ENCODE measurements at regions not wholly inside any gene's neighbourhood (a gene's known extent, or its start where the extent isn't known, plus 50 kb on each side); places are given as distances from the start of the nearest gene placed in this dataset.
"Not testable (repeated sequence)": the region's sequence is repeated elsewhere in the genome, so short reads cannot be mapped to it uniquely, and the experiment has no call there.

DNA sequence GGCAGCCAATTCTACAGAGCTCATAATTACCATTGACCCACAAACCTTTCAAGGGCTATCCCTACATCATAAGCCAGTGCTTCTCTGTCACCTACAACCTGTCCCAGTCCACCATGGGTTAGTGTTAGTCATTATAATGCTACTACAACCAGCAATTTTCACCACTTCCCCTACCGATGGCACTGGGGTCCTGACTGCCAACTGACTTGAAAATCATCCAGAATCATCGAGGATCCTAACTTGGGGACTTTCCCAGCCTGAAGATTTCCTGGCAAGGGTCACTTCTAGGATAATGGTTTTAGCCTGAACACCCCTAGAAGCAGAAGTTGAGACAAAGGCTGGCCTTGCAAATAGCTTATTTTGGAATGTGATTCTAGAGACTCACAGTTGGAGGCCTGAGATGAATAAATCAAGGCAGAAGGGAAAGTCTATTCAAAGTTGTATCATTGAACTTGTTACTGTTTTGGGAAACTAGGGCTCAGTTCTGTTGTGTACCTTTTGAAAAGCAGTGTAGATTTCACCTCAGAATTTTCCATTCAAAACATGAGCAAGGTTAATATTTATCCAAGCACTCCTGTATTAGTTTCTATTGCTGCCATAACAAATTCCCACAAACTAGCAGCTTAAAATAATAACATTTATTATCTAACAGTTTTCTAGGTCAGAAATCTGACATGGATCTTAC, 633.0 kb downstream of the LRRC70 start:
- no peak for DNase-seq (ENCODE audit: low read depth in 2 of 2)

DNA sequence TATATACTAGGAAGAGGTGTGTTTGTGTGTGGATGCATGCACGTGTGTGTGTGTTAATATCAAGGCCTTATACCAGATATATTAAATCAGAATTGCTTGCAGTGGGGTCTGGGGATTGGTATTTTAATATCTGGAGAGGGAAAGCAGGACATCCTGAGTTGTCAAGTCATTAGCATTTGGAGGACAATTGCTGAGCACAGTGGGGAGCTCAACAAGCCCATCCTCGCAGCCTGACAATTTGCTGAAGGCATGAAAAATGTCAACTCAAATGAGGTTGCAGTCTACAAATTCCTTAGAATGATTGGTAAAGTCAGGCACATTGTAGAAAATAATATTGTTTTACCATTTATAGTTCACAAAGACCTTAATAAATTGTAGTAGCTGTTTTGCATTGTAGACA, 627.4 kb downstream of the LRRC70 start:
- no peak for DNase-seq (ENCODE audit: low read depth in 2 of 2)

DNA sequence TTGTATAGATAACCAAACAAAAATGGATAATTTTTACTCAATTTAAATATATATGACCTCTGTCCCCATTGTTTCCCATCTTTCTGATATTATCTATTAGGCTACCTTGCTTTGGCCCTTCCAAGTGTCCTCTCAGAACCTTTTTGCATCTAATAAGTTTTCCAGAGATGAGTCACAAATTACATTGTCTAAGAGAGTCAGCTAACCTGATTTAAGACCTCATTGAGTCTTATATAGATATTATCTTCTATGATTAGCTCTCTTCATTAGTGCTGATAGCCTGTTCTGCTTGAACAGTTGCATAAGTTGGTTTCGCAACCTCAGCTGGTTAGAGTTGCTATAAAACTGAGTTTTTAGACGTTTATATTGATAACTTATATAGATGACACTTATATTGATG, 623.1 kb downstream of the LRRC70 start:
- DNase-seq (ENCODE audit: low read depth in 2 of 2): no peak

DNA sequence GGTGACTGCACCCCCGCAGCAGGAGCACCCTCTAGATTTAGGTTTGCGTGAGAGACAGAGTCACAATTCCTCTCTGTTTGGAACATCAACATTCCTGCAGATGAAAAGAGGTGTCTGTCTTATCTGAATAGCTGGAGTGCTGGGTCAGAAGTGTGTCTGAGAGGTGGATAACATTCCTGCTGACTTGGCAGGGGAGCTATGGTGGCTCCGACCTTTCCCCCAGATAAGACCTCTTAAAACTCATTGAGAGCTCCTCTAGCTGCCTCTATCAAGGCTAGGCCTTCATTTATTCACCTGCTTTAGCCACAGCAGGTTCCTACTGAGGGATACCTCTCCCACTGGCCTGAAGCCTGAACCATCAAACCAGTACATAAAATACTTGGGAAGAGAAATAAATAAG, 615.5 kb downstream of the LRRC70 start:
- DNase-seq (ENCODE audit: low read depth in 2 of 2): no peak

DNA sequence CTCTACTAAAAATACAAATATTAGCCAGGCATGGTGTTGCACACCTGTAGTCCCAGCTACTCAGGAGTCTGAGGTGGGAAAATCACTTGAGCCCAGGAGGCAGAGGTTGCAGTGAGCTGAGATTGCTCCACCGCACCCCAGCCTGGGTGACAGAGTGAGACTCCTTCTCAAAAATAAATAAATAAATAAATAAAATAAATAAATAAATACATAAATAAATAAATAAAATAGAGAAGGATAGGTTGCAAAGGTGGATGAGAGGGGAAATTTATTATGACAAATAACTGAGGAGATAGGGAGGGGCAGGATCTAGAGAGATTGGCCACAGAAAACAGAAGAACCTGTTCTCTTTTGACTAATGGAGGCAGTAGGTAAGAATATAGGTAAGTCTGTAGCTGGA, 601.6 kb downstream of the LRRC70 start:
- not testable (repeated sequence) for DNase-seq (ENCODE audit: low read depth in 2 of 2)

DNA sequence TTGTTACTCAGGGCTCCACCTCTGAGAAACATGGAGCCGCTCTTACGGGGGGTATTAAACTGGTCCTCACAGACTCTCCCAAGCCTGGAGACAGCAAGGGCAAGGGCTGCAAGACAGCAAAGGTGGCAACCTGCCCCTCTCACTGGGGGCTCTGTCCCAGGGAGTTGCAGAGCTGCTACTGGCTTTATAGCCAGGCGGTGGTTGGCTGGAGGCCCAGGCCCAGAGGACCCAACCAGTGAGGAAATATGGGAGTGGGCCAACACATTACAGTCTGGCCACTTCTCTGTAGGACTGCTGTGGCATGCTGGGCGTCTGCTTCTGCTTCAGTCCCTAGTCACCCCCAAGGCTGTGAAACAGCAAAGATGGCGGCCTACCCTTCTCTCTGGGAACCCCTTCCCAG, 597.2 kb downstream of the LRRC70 start:
- DNase-seq (ENCODE audit: low read depth in 2 of 2): no peak

DNA sequence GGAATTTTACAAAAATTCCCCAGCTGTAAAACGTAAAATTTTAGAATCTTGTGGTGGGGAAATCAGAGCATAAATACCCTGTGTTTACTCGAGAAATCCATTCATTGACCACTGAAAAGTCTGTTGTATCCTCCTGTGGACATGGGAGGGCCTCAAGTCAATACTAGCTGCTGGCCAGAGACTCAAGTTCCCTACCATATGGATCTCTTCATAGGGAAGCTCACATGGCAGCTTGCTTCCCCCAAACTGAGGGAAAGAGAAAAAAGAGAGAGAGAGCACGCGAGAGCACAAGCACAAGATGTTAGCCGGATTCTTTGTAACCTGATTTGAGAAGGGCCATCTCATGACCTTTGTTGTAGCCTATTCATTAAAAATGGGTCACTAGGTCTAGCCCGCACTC, 591.9 kb downstream of the LRRC70 start:
- DNase-seq (ENCODE audit: low read depth in 2 of 2): no peak

DNA sequence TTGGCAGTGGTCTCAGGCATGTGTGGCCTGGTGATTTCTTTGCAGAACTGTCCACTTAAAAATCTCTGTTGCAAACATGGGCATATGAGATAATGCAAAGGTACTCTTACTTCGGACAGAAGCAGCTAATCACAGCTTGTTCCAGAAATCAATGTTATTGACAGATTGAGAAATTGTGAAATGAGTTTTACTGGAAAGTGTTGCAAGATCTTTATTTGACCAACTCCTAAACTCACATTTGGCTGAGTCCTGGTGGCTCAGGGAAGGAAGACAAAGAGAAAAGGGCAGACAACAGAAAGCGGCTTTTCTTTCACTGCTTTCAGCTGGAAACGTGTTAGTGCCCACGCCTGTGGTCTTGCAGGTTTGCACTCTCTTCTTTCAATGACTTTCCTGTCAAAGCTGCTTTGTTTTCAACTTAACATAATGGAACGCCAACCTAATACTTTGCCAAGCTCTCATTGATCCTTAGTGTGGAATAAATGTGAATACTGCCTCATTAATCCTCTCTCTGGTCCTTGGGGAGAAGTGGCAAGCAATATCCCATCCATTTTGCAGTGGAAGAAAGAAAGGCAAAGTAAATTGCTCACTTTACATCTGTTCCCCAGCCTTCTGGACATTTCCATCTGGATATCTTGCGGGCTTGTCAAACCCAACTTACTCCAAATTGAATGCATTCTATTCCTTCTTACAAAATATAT, 586.4 kb downstream of the LRRC70 start:
- DNase-seq (ENCODE audit: low read depth in 2 of 2): no peak

DNA sequence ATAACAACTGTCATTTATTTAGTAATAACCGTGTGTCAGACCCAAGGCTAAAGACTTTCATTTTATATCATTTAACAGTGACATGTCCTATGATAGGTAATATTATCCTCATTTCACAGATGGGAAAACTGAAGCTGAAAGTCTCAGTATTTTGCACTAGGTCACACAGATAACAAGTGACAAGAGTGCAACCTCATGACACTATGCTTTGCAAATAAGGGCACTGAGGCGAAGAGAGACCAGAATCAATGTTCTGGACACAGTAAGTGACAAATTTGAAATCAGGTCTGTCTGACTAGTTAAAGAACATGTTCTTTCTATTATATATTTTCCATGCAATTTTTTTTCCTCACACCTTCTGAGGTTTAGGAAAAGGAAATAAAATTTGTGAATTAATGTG, 585.7 kb downstream of the LRRC70 start:
- no peak for DNase-seq (ENCODE audit: low read depth in 2 of 2)

DNA sequence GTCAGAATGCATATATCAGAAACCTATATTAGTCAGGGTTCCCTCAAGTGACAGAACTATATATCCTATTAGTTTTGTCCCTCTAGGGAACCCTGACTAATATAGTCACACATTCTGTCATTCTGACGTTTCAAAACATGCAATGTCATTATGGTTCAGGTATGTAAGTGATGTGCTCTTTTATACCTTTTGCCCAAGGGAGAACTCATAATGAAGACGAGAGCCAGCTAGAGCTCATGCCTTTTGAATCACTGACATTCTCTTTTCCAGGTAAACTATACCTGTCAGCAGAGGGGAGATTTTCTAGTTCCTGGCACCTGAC, 576.7 kb downstream of the LRRC70 start:
- DNase-seq (ENCODE audit: low read depth in 2 of 2): no peak

DNA sequence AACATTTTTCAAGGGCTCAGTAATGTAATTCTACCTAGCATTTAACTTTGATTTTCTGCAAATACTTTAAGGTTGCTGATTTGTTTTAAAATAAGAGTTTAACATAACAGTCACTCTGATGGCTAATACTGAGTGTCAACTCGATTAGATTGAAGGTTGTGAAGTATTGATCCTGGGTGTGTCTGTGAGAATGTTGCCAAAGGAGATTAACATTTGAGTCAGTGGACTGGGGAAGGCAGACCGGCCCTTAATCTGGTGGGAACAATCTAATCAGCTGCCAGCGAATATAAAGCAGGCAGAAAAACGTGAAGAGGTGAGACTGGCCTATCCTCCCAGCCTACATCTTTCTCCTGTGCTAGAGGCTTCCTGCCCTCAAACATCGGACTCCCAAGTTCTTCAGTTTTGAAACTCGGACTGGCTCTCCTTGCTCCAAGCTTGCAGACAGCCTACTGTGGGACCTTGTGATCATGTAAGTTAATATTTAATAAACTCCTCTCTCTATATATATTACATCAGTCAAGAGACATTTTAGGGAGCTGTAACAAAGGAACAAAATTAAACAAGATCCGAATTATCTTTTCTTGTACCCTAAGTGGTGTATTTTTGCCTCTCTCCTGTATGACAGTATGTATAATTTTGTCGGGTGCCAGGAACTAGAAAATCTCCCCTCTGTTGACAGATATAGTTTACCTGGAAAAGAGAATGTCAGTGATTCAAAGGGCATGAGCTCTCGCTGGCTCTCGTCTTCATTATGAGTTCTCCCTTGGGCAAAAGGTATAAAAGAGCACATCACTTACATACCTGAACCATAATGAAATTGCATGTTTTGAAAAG, 576.1 kb downstream of the LRRC70 start:
- no peak for DNase-seq (ENCODE audit: low read depth in 2 of 2)

DNA sequence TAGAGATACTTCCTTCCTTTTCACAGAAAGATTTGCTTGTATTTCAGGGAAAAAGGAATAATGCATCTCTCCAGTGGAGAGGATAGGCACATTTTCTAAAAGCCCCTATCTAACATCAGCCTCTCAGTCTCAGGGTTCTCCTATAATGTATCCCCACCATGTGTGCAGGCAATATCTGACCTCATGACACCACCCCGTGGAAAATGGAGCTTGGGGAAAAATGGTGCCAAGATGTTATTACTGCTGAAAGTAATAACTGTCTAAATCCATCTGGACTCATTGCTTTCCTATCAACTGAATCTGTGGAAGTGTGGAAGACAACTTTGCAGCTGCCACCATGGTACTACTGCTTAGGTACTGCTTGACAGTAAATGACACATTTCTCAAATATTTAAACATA, 574.3 kb downstream of the LRRC70 start:
- no peak for DNase-seq (ENCODE audit: low read depth in 2 of 2)

DNA sequence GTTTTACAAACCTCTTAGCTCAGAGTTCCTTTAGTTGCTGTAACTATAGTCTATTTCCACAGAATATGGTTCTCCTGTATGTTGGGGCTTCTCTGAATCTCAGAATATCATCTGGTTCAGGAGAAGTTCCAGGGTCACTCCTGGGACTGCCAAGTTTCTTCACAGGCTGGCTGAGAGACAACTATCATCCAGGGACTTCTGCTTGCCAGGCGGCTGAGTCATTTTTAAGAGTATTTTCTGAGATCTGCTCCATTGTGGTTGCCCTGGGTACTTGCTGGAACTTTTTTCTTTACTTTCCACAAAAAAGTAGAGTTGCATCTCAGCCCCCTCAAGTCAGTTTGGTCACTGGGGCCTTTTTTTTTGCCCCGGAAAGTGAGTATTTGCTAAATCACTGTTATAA, 566.5 kb downstream of the LRRC70 start:
- no peak for DNase-seq (ENCODE audit: low read depth in 2 of 2)

DNA sequence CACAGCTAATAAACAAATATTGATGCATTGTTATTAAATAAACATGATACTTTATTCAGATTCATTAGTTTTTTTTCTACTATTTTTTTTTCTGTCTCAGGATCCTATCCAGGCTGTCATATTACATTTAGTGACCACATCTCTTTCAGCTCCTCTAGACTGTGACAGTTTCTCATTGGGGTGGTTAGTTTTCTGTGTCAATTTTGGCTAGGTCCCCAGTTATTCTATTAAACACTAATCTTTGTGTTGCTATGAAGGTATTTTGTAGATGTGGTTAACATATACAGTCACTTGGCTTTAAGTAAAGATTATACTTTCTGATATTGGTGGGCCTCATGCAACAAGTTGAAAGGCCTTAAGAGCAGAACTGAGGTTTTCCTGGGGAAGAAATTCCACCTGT, 563.0 kb downstream of the LRRC70 start:
- DNase-seq (ENCODE audit: low read depth in 2 of 2): no peak

DNA sequence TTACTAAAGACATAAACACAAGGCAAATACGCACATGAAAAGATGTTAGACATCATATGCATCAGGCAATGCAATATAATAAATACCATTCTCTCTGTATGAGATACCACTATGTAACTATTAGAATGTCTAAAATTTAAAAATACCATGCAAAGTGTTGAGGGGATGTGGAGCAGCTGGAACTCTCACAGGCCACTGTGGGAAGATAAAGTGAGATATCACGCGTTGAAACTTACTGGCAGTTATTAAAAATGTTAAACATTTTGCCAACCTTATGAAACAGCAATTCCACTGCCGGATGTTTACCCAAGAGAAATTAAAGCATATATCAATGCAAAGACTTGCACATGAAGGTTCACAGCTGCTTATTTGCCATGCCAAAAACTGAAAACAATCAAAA, 556.7 kb downstream of the LRRC70 start:
- DNase-seq (ENCODE audit: low read depth in 2 of 2): no peak

DNA sequence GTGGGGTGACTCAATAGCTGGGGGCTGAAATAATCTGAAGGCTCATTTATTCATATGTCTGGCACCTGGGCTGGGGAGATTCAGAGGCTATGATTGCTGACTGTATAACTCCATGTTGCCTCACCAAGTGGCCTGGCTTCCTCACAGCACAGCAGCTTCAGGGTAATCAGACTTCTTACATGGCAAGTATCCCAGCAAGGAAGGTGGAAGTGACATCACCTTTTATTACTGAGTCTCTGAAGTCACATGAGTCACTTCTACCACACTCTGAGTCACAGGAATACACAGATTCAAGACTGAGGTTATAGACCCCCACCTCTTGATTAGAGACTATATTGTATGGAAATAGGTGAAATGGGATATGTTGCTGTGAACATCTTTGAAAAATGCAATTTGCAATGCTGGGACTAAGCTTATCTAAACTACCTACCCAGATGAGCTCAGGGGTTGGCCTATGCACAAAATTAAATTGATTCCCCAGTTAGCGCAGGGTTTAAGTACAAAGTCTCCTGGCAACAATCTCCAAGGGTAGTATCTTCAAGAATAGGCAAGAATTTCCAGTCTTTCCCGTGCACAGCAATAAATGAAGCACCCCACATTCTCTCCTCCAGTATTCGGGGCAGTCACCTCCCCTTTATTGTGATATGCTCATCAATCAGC, 553.1 kb downstream of the LRRC70 start:
- DNase-seq (ENCODE audit: low read depth in 2 of 2): no peak

DNA sequence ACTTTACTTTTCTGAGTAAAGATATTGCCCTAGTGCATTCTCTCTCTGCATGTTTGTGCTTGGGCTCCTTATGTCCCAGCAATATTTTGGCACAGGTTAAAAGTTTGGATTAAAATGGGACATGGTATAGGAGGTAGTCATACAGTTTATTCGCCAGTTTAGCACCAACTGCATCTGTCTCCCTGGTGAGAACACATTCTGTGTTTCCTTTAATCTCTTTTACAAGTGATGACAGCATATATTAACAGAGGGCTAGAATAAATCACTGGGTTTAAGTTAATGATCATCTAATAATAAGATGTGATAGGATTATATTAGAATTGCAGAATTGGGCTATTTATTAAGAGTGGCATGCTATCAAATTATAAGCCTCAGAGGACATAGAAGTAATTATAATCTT, 550.1 kb downstream of the LRRC70 start:
- DNase-seq (ENCODE audit: low read depth in 2 of 2): no peak

DNA sequence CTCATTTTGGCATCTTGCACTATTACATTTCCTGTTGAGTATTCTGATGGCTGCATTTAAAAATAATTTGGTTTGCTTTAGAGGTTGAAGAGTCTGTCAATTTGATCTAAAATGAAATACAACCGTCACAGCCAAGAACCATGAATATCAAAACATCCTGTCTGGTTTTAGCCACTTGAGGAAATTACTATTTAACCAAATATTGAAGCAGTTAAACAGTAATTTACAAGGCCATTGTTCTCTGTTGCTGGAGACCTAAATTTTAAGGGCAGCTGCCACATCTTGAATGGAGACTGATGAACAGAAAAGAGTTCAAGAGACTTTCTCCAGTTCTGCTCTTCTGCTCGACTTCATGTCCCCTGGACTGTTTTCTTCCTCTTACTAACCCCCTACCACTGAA, 549.4 kb downstream of the LRRC70 start:
- DNase-seq (ENCODE audit: low read depth in 2 of 2): no peak

DNA sequence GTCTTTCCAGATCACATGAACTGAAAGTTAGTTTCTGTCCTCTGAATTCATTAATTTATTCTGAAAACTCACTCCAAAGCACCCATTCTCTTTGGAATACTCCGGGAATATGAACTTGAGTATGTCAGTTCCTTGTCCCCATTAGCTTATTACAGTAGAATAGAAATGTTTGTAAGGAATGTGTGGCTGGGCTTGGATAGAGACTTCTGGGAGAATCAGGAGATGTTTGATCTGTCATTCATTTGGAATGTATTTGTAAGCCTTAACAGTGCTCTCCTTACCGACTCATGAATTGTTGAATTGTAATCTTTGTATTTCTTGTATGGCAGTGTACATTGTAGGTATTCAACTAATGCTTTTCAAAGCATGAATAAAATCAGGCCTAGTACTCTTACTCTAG, 548.4 kb downstream of the LRRC70 start:
- no peak for DNase-seq (ENCODE audit: low read depth in 2 of 2)

DNA sequence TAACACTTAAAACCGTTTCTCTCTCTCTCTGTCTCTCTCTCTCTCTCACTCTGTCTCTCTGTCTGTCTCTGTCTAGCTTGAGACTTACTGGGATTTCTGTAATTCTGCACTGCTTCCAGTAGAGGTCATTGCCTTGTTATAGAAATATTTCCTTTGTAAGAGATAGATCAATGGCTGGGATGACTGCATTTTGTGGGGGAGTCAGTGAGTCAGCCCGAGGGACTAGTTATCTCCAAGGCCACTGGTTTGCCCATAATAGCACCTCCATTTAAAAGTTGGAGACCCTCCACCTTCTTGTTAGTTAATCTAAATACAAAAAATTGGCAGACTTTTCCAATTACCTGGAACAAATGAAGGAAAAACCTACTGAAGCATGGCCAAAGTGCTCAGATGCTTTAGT, 547.2 kb downstream of the LRRC70 start:
- DNase-seq (ENCODE audit: low read depth in 2 of 2): no peak

DNA sequence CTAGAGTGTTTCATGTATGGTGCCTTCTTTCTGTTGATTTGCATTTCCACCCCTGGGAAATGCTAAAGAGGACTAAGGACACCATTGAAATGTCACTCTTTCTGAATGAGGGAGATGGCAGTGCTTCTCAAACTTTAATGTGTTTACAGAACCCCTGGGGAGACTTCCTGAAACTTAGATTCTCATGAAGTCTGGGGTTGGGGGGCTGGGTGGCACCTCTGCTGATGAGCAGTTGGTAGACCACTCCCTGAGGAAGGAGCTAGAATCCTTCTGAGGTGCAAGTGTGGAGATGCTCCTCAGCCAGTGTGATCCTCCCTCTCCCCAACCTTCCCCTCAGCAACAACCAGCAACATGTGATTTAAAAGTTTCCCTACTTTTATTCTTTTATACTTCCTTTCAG, 546.8 kb downstream of the LRRC70 start:
- no peak for DNase-seq (ENCODE audit: low read depth in 2 of 2)

DNA sequence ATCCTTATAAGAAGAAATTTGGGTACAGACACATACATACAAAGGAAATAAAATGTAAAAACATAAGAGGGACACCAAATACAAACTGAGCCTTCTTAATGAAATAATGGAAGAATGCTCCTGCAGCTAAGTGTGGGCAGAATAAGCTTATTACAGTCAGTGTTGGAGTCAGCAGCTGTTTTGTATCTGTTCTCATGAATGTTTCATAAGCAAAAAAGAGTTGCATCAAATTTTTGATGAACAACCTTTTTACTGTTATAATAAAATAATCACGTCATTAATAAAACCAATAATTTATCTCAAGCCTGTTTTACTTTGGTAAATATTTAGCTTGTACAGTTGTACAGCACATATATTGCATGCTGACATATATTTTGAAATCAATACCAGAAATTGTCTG, 545.6 kb downstream of the LRRC70 start:
- no peak for DNase-seq (ENCODE audit: low read depth in 2 of 2)

DNA sequence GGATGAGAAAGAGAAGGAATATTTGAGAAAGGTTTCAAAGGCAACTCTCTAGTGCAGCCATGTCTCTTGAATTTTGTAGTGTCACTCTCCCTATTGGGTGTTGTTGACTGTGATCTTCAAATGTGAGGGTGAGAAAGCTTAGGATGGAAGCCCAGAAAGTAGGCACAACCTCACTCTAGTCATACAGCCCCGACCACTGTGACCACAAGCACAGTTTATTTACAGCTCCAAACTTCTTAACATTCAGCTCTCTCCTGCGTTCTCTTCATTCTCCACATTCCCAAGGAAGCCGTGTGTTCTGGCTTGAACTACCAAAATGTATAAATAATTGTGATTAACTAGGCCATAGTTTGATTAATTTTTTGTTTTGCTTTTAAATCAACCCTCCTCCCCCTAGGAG, 542.9 kb downstream of the LRRC70 start:
- no peak for DNase-seq (ENCODE audit: low read depth in 2 of 2)
